Hepatocyte (in vitro differentiated cells): ENCODE measurements at regions not wholly inside any gene's neighbourhood (a gene's known extent, or its start where the extent isn't known, plus 50 kb on each side); places are given as distances from the start of the nearest gene placed in this dataset.
"Not testable (repeated sequence)": the region's sequence is repeated elsewhere in the genome, so short reads cannot be mapped to it uniquely, and the experiment has no call there.

Experiments
- CTCF ChIP-seq: fragments of 200-600 bp; sonication (generic); IDR thresholded peaks from 2 replicates; pipeline ENCODE4 v1.5.1; 2016; ENCODE audit warnings: antibody characterized with exemption, mild to moderate bottlenecking; ENCODE audit not compliant: poor library complexity
- EZH2 ChIP-seq: fragments of 200-600 bp; sonication (generic); IDR thresholded peaks from 2 replicates; pipeline ENCODE4 v1.6.1; 2016; ENCODE audit warnings: antibody characterized with exemption, mild to moderate bottlenecking, borderline replicate concordance
- EZH2phosphoT487 ChIP-seq: fragments of 200-600 bp; sonication (generic); IDR thresholded peaks from one replicate; pipeline ENCODE4 v1.6.1; 2018; ENCODE audit warnings: antibody characterized with exemption, mild to moderate bottlenecking, low read depth, moderate library complexity; ENCODE audit not compliant: unreplicated experiment, severe bottlenecking

DNA sequence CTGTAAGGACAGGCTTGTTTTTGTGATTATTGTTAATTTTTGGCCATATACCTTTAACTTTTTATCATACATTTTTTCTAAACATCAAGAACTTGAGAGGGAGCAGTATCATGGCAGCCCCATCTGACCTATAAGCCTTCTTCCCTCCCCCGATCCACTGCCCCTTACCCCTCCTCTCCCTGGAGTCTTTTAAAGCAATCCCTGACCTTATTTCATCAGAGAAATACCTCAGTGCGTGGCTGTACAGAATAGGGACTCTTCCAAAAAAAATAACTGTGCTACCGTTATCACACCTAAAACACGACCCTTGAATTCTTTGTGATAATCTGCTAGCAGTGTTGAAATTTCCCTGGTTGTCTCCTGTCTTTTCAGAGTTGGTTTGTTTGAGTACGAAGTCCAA lies 4448.7 kb upstream of the TPTE start:
- not testable (repeated sequence) for TF ChIP-seq CTCF, EZH2, EZH2phosphoT487
